NCI-H2029 (cell line): ENCODE measurements at regions not wholly inside any gene's neighbourhood (a gene's known extent, or its start where the extent isn't known, plus 50 kb on each side); places are given as distances from the start of the nearest gene placed in this dataset.
A peak's percentile ranks its signal among the peaks of the same experiment; 100 is the strongest.

Source experiments
- DNase-seq: peaks from one replicate; lab custom pipeline; 2025; lab: John Stamatoyannopoulos, UW

- DNase-seq, result peak; percentile 14
These were observed 64.4 kb upstream of the TM9SF2 start for GRCh38 chr13:99436686-99437416.

GRCh38 chr13:99439048-99439447, 62.2 kb upstream of the TM9SF2 start:
- no peak for DNase-seq

GRCh38 chr13:99439850-99440604, 61.2 kb upstream of the TM9SF2 start:
- no peak for DNase-seq

GRCh38 chr13:99442273-99442895, 58.9 kb upstream of the TM9SF2 start:
- DNase-seq, result no peak

- DNase-seq, result no peak
These were observed 55.0 kb upstream of the TM9SF2 start for GRCh38 chr13:99446242-99446641.

GRCh38 chr13:99448546-99448945, 52.7 kb upstream of the TM9SF2 start:
- no peak for DNase-seq

- DNase-seq, result no peak
These were observed 50.9 kb upstream of the TM9SF2 start for GRCh38 chr13:99450416-99450815.
